IgD-negative memory B cell (primary cell): ENCODE measurements at regions not wholly inside any gene's neighbourhood (a gene's known extent, or its start where the extent isn't known, plus 50 kb on each side); places are given as distances from the start of the nearest gene placed in this dataset.

Source experiments
- H3K27ac Mint-ChIP-seq, 3 donors: one replicate each; pipeline ENCODE4 v1.8.0; 2020 to 2022; ENCODE audit warnings: mild to moderate bottlenecking in 3 of 3, mixed read lengths in 3 of 3, moderate library complexity in 1 of 3
- H3K27me3 Mint-ChIP-seq: one replicate; pipeline ENCODE4 v1.8.0; 2021; ENCODE audit warnings: mixed read lengths
- H3K36me3 Mint-ChIP-seq: one replicate; pipeline ENCODE4 v1.8.0; 2020; ENCODE audit warnings: mild to moderate bottlenecking, mixed read lengths
- H3K4me1 Mint-ChIP-seq, 3 donors: one replicate each; pipeline ENCODE4 v1.8.0; 2020 to 2022; ENCODE audit warnings: mixed read lengths in 3 of 3, mild to moderate bottlenecking in 1 of 3
- H3K4me3 Mint-ChIP-seq, 4 donors: one replicate each; pipeline ENCODE4 v1.8.0; 2020 to 2022; ENCODE audit warnings: mild to moderate bottlenecking in 4 of 4, mixed read lengths in 4 of 4, moderate library complexity in 3 of 4
- H3K9me3 Mint-ChIP-seq, 3 donors: one replicate each; pipeline ENCODE4 v1.8.0; 2020 to 2021; ENCODE audit warnings: mixed read lengths in 3 of 3, mild to moderate bottlenecking in 1 of 3

DNA sequence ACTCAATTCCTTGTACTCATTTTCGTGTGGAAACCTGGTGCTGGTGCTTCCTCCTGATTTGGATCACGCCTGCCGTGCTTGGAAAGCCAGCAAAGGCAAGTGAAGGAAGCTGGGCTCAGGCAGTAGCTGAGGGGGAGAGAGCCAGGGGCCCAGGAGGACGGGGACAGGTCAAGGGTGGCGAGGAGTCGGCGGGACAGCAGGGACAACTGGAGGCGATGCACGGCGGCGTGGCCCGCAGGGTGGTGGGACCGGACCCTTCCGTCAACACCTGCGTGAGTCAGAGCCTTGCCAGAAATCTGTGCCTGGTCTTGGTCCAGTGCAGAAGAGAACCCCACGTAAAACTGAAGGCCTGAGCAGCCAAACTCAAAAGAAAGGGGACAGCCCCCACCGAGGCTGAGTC lies 309.7 kb upstream of the SHH start:
- no peaks in the 10 kb centered on the region for H3K4me1 Mint-ChIP-seq
- H3K27ac Mint-ChIP-seq, result no peak overlapping the region
- peaks cover 1% of the 10 kb centered on the region for H3K36me3 Mint-ChIP-seq
- H3K4me3 Mint-ChIP-seq, result no peak overlapping the region
- H3K9me3 Mint-ChIP-seq, result peaks cover 0 to 2% (median 0%) of the 10 kb centered on the region in 3 donors
- peaks cover 5% of the 10 kb centered on the region for H3K27me3 Mint-ChIP-seq

DNA sequence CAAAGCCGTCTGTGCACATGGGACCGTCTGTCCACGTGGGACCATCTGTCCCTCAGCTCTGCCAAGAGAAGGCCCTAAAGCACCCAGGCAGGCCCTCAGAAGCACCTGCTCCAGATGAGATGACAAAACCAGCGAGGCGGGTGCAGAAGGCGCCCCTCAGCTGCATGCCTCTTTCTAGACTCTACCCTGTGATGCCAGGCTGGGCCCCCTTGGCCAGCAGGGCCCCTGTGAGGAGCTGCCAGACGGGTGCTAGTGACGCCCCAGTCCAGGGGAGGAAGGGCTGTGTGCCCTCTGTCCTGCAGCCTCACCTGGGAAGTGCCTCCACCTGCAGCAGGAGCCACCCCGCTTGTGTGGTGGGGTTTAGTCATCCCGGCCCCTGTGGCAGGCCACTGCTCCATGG lies 309.2 kb upstream of the SHH start:
- Mint-ChIP-seq H3K4me1 (no peaks in the 10 kb centered on the region), H3K4me3 (no peak overlapping the region), H3K36me3 (no peaks in the 10 kb centered on the region), H3K9me3 (peaks cover 0 to 2% (median 0%) of the 10 kb centered on the region in 3 donors), H3K27me3 (peaks cover 5% of the 10 kb centered on the region), H3K27ac (no peak overlapping the region)

DNA sequence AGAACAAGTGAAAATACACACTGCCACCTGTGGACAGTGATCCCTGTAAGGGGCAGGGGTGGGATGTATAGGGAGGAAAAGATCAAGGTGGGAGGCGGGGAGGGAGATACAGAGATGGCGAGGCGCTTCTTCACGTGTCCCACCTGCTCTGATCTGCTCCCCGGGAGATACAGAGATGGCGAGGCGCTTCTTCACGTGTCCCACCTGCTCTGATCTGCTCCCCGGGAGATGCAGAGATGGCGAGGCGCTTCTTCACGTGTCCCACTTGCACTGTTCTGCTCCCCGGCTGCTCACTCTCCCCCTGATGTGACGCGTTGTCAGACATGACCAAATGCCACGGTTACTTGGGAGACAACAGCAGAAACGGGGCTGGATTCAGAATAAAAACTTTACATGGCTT lies 308.3 kb upstream of the SHH start:
- no peak overlapping the region for H3K27ac Mint-ChIP-seq
- no peak overlapping the region for H3K4me3 Mint-ChIP-seq
- H3K9me3 Mint-ChIP-seq, result peaks cover 0 to 2% (median 0%) of the 10 kb centered on the region in 3 donors
- peaks cover 5% of the 10 kb centered on the region for H3K27me3 Mint-ChIP-seq
- H3K36me3 Mint-ChIP-seq, result no peaks in the 10 kb centered on the region
- no peaks in the 10 kb centered on the region for H3K4me1 Mint-ChIP-seq

DNA sequence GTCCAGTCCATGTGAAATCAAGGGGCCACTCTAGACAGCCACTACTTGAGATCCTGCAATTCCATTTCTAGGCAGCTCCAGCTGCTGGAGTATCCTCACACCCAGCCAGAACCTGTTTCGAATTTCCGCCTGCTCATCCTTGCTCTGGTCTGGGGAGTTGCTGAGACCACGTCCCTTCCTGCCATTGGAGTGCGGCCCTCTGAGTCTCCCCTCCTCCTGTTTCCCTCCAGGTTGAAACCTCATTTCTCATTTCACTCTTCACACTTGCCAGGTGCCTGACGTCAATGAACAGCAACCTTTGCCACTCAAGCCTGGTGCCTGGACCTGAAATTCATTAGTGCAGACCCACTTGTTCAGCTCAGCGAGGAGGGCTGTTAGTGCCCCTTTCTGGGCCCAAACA lies 307.5 kb upstream of the SHH start:
- Mint-ChIP-seq H3K4me3 (no peak overlapping the region), H3K27ac (no peak overlapping the region), H3K9me3 (peaks cover 0 to 2% (median 0%) of the 10 kb centered on the region in 3 donors), H3K27me3 (peaks cover 5% of the 10 kb centered on the region), H3K4me1 (no peaks in the 10 kb centered on the region), H3K36me3 (no peaks in the 10 kb centered on the region)

DNA sequence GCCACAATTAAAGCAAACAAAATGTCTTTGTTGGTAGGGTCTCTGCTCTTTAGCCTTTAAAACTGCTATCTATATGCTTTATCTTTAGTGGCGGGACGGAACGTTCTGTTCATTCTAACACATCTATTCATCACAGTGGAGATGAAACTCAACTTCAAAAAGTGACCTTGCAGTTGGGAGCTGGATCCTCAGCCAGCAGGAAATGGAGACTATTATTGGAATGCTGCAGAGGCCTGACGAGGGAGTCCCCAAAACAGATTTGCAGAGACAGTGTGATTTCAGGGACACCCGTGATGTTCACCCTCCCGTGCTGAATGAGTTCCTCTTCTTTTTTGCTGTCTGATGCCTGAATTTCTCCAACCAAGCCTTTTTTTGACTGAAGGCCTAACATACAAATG lies 306.0 kb upstream of the SHH start:
- Mint-ChIP-seq H3K27me3 (peaks cover 5% of the 10 kb centered on the region), H3K4me1 (no peaks in the 10 kb centered on the region), H3K4me3 (no peak overlapping the region), H3K9me3 (peaks cover 0 to 2% (median 0%) of the 10 kb centered on the region in 3 donors), H3K36me3 (no peaks in the 10 kb centered on the region), H3K27ac (no peak overlapping the region)

DNA sequence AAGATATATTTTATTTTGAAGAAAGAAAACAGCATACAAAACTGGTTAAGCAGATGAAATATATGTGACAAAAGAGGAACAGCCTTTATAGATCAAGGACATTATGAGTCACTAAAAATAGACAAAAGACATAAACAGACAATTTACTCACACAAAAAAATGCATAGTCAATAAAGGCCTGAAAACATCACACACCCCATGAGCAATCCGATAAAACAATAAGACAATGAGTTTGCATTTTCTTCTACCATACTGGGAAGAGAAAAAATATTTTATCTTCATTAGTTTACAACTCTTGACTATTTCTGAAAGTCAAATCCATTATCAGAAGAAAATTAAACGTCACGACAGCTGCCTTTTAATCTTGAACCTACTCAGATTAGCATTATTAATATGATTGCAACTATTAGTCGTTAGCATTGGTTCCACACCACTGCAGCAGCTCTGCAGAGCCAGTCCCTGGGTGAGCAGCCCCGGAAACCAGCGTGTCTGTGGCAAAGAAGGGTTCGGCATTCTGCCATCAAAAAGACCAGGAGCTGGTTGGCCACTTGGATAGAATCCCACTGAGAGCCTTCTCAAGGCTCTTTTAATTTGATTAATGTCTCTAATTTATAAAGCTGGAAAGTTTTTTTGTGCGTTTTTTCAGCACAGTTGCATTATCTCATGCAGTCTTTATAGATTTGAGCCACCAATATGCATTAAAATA lies 305.4 kb upstream of the SHH start:
- Mint-ChIP-seq H3K27me3 (peaks cover 5% of the 10 kb centered on the region), H3K27ac (no peak overlapping the region), H3K4me1 (no peaks in the 10 kb centered on the region), H3K4me3 (no peak overlapping the region), H3K36me3 (no peaks in the 10 kb centered on the region), H3K9me3 (peaks cover 0 to 2% (median 0%) of the 10 kb centered on the region in 3 donors)

DNA sequence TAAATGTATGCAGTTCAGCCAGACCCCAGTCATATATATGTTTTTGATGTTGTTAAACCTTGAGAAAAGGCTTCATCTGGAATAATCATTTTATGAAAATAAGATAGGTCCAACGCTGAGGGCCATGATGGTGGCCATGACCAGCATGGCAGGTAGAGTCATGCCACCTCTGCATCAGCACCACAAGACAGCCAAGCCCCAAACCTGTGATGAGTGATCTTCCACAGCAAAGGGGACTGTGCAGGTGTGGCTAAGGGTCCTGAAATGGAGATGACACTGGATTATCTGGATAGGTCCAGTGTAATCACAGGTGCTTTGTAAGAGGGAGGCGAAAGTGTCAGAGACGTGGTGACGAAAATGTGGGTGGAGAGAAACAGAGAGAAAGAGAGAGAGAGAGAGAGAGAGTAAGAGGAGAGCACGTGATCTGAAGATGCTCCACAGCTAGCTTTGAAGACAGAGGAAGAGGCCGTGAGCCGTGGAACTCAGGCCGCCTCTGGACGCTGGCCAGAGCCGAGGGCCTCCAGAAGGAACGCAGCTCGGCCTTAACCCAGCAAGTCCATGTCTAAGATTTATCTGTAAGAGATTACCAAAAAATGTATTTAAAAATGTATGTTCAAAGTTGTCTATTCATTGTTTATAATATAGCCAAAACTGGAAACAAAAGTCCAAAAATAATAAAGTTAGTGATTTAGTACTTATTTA lies 304.4 kb upstream of the SHH start:
- H3K36me3 Mint-ChIP-seq, result no peaks in the 10 kb centered on the region
- H3K27ac Mint-ChIP-seq, result no peak overlapping the region
- peaks cover 5% of the 10 kb centered on the region for H3K27me3 Mint-ChIP-seq
- H3K4me3 Mint-ChIP-seq, result no peak overlapping the region
- peaks cover 0 to 2% (median 0%) of the 10 kb centered on the region in 3 donors for H3K9me3 Mint-ChIP-seq
- no peaks in the 10 kb centered on the region for H3K4me1 Mint-ChIP-seq

DNA sequence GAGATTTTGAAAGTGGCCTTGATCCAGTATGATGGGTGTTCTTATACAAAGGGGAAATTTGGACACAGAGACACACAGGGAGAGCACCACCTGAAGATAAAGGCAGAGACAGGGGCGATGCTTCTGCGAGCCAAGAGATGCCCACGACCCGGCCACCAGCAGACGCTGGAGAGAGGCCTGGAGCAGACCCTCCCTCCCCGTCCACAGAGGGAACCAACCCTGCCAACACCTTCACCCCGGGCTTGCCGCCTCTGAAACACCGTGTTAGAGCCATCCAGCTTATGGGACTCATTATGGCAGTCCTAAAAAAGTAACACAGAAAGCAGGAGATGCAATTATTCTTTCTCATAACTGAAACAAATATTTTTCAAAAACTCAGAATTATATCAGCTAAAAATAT lies 303.3 kb upstream of the SHH start:
- Mint-ChIP-seq H3K36me3 (no peaks in the 10 kb centered on the region), H3K9me3 (peaks cover 0 to 2% (median 0%) of the 10 kb centered on the region in 3 donors), H3K27me3 (peaks cover 5% of the 10 kb centered on the region), H3K4me3 (no peak overlapping the region), H3K27ac (no peak overlapping the region), H3K4me1 (no peaks in the 10 kb centered on the region)

DNA sequence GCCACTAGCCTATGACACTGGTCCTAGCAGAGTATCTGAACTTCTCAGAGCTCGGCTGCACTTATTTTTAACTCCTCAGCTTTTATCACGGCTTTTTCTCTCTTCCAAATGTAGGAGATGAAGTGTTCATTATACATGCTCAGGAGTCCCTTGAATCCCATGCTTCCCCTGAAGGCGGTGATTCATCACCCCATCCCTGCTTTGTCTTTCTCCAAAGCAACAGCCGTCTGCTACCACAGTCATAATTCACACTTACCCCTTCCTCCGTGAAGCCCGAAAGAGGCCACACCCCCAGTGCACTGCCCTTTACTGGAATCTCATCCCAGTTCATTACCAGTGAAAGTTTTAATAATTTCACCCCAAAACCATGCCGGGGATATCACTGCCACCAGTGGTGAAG lies 301.5 kb upstream of the SHH start:
- Mint-ChIP-seq H3K27ac (no peak overlapping the region), H3K4me3 (no peak overlapping the region), H3K36me3 (no peaks in the 10 kb centered on the region), H3K9me3 (peaks cover 0 to 2% (median 0%) of the 10 kb centered on the region in 3 donors), H3K27me3 (peaks cover 2% of the 10 kb centered on the region), H3K4me1 (no peaks in the 10 kb centered on the region)

DNA sequence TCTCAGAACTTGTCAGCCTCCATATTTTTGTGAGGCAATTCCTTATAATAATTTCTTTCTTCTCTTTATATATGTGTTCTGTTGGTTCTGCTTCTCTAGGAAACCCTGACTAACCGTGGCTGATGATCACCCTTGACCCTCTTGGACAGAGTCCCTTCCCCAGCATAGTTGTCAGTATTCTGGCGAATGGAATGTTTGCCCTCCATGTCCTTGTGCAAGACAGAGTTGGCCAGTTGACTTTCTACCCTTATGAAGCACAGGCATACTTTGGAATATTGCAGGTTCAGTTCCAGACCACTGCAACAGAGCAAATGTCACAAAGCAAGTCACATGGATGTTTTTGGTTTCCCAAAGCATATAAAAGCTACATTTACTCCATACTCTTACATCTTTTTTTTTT lies 297.7 kb upstream of the SHH start:
- H3K9me3 Mint-ChIP-seq, result peaks cover 0 to 2% (median 0%) of the 10 kb centered on the region in 3 donors
- H3K27me3 Mint-ChIP-seq, result peaks cover 2% of the 10 kb centered on the region

DNA sequence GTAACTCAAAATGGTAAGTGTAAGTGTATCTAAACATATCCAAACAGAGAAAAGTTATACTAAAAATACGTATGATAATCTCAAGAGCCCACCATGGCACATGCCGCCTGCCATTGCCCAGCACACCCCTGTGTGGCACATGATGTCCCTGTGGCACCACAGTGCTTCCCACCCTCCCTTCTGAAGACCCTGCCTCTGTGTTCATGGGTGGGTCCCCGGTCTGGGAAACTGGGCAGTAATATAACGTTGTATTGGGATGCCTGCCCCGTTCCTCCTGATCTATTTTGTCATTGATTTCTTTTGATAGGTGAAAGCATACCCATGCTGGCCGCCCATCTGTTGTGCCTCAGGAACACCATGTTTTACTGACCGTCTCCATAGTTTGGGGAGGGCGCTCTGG lies 296.8 kb upstream of the SHH start:
- Mint-ChIP-seq H3K9me3 (peaks cover 0 to 2% (median 0%) of the 10 kb centered on the region in 3 donors), H3K36me3 (no peaks in the 10 kb centered on the region)

More for the DNA sequence above, 297.7 kb upstream of the SHH start:
- Mint-ChIP-seq H3K4me3 (no peak overlapping the region), H3K4me1 (no peaks in the 10 kb centered on the region), H3K27ac (no peak overlapping the region), H3K36me3 (no peaks in the 10 kb centered on the region)

DNA sequence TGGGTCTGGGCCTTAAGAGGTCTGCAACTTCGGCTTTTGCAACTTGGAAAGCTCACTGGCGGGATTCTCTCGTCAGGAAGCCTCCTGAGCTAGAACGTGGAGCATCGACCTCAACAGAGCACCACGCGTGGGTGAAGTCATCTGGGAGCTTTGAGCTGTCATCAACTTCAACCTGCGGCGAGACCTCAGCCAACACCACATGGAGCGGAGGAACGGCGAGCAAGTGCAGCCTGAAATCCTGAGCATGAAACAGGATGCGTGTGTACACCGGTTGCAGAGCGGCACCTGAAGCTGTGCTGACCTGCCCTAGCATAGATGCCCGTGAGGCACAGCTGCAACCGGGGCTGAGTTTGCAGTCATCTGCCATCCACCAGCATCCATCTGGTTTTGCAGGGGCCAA lies 295.7 kb upstream of the SHH start:
- H3K4me3 Mint-ChIP-seq, result no peak overlapping the region
- peaks cover 0 to 2% (median 0%) of the 10 kb centered on the region in 3 donors for H3K9me3 Mint-ChIP-seq
- H3K27me3 Mint-ChIP-seq, result peaks cover 3% of the 10 kb centered on the region
- no peak overlapping the region for H3K27ac Mint-ChIP-seq
- H3K36me3 Mint-ChIP-seq, result no peaks in the 10 kb centered on the region
- no peaks in the 10 kb centered on the region for H3K4me1 Mint-ChIP-seq

More for the DNA sequence above, 296.8 kb upstream of the SHH start:
- H3K27me3 Mint-ChIP-seq, result peaks cover 3% of the 10 kb centered on the region
- no peaks in the 10 kb centered on the region for H3K4me1 Mint-ChIP-seq
- H3K4me3 Mint-ChIP-seq, result no peak overlapping the region
- H3K27ac Mint-ChIP-seq, result no peak overlapping the region

DNA sequence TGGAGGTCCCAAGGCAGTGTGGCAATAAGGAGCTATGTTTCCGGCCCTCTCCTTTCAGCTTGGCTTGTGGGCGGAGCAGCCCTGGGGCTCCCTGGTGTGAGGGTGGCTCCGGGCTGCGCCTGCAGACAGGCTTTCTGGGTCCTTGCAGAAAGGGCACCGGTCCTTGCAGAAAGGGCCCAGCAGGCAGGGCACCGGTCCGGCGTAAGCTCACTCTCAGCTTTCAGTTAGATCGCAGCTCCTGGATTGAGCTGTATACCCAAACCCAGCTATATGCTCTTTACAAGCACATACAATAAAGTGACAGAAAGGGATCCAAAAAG lies 293.8 kb upstream of the SHH start:
- H3K36me3 Mint-ChIP-seq, result no peaks in the 10 kb centered on the region
- H3K27me3 Mint-ChIP-seq, result peaks cover 3% of the 10 kb centered on the region
- H3K9me3 Mint-ChIP-seq, result peaks cover 0 to 2% (median 0%) of the 10 kb centered on the region in 3 donors
- H3K4me1 Mint-ChIP-seq, result no peaks in the 10 kb centered on the region
- no peak overlapping the region for H3K4me3 Mint-ChIP-seq
- H3K27ac Mint-ChIP-seq, result no peak overlapping the region

DNA sequence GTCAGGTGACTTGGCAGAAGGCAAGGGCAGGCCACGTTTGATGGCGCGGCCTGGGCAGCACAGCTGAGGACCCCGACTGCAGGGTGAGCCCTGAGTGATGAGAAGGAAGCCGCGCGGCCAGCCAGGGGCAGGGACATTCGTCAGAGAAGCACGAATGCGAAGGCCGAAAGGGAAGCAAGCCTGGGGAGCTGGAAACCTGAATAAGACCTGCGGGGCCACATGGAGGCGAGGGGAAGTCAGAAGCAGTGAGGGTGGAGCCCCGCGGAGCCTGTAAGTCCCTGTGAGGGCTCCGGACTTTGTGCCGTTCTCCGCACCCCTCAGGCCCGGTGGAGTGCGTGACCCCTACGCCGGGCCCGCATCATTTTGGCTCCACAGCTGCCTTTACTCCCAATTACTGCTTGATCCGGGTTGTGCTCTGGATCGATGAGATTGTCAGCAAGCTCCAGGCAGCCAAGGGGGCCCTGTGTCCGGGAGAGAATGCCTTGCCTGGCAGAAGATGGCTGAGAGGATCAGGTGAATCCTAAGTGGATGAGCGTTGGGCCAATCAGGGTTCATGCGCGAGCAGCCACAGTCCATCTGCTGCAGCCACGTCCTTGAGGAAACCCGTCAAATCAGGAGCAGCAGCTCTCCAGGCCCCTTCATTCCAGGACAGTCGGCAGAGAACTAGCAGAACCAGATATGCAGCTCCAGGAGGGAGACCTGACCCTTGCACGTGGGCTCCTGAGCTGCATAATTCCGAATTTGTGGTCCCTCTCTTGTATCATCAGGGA lies 293.3 kb upstream of the SHH start:
- Mint-ChIP-seq H3K9me3 (peaks cover 0 to 2% (median 0%) of the 10 kb centered on the region in 3 donors), H3K27ac (no peak overlapping the region), H3K4me3 (no peak overlapping the region), H3K4me1 (no peaks in the 10 kb centered on the region), H3K27me3 (peaks cover 3% of the 10 kb centered on the region), H3K36me3 (no peaks in the 10 kb centered on the region)

DNA sequence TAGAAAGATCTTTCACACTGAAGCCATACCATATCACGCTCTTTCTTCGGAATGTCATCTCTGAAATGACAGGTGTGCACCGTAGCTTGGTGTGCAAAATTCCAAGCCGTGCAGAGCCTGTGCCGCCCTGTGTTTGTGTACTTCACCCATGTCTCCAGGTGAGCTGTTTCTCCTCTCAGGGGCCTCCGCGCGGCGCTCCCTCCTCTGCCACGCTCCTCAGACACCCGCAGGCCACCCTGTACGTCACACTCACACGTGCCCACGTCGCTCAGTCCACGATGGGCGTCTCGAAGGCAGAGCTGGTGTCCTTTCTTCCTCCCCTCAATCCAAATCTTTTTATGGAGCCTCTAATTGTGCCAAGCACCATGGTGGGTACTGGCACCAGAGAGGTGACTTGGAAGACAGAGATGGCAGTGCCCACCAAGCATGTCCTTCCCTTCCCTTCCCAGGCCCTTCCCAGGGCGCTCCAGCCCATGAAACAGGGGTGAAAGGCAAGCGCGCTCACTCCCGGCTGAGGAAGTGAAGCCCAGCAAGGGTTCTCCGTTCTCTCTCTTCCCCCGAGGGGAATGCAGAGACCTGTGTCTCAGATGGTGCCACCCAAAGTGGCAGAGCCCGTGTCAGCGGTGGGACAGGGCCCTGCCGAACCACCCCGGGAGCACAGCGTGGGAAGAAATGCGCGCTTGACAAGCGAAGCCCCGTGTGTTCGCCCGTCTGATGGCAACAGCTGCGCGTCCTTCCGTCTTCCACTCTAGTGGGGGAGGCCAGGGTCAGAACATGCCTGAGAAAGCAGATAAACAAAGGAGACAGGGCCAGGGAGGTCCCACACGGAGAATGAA lies 292.5 kb upstream of the SHH start:
- no peaks in the 10 kb centered on the region for H3K36me3 Mint-ChIP-seq

More for the DNA sequence above, 292.5 kb upstream of the SHH start:
- H3K4me3 Mint-ChIP-seq, result no peak overlapping the region
- H3K27me3 Mint-ChIP-seq, result peaks cover 2% of the 10 kb centered on the region
- H3K9me3 Mint-ChIP-seq, result no peaks in the 10 kb centered on the region
- H3K4me1 Mint-ChIP-seq, result no peaks in the 10 kb centered on the region
- H3K27ac Mint-ChIP-seq, result no peak overlapping the region
